Endometrium (tissue), 2 donors: ENCODE measurements at regions not wholly inside any gene's neighbourhood (a gene's known extent, or its start where the extent isn't known, plus 50 kb on each side); places are given as distances from the start of the nearest gene placed in this dataset.

Experiments
- FAIRE-seq: peaks from 2 replicates; lab custom pipeline; 2012; peaks lifted over from hg19 to GRCh38; lab: Jason Lieb, UNC
- donor health status: control.
- donor health status: control.

DNA sequence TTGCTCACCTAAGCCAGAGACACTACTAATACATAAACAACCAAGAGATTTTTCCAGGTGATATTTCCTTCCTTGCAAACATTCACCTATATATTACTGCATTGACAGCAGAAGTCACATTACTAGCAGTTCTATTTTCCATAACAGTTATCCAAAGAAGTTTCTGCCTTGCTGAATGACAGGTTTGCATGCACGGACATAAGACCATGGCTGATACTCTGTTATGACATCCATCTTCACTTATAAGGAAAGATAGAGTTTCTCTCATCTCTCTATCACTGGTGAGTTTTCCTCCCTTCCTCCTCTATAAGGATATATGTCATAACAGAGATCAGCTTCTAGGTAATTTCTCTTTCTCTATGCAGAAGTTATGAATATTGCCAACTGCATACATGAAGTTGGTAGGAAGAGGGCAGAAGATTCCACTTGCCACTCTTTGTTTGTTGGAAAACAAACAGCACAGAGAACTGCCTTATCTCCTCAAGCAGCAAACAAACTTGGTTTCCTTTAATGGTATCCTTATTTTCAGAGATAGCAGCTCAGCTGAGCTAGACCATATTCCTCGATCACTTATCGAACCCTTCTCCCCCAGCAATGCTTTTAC lies 557.0 kb downstream of the VRK1 start:
- FAIRE-seq = no peak

DNA sequence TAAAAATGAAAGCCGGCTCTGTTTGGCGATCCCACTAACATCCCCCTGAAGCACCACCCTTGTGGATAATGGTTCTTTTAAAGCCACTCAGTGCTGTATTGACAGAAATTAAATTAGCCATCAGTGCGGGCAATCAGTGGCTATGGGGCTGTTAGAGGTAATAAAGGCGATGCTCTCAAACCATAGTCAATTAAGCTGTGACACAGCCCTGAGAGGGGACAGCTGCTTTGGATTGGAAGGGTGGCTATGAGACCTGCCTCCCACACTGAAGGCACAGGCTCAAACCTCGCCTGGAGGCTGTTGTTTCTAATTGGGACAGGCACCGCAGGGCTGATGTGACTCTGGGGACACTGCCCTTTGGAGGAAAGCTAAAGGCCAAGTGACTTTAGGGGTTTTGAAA lies 562.2 kb downstream of the VRK1 start:
- FAIRE-seq = no peak

DNA sequence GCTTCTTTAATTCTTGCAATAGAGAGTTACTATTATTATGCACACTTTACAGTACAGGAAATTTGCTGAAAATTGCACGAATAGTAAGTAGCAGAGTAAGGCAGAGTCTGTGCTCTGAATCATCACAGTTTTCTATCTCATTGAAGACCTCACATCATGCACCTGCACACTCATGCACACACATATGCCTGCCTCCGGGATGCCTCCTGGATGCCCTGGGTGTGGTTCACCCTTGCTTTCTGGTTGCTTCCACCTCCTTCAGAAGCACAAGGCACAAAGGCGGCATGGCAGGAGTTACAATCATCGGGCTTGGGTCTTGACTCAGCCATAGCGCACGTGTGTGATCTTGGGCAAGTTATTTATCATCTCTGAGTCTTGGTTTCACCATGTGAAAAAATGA lies 564.0 kb downstream of the VRK1 start:
- FAIRE-seq = no peak

DNA sequence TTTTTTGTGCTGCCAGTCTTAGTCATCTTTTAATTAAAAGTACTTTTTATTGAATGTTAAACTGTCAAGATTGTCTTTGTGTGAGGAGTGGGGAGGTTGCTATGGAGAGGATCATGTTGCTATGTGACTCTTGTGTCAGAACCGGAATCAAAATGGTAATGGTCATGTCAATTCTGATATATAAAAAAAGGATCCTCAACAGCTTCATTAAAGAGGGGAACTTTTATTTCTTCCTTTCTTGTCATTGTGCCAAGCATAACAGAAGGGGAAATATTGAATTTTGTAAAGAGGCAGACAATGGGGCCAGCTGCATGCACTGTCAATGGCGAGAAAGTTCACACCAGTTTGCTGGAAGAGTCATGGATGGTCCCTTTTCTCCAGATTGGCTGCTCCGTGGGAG lies 564.8 kb downstream of the VRK1 start:
- FAIRE-seq = no peak

DNA sequence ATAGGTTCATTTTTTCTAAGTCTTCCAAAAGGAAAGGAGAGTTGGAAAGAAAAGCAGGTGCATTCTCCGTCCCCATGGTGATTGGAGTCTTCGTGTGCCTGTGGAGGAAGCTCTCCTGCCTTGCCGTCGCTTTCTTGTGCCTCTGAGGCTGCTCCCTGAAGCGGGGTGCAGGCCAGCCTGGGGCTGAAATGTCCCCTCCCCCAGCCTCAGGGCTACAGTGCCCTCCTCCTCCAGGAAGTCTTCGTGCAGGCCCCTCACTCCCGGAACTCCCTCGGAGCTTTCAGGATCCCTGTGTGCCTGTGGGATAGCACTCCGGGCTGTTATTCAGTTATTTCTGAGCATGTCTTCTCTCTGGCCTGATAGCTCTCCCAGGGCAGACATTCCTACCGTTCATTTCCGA lies 569.2 kb downstream of the VRK1 start:
- no peak for FAIRE-seq

DNA sequence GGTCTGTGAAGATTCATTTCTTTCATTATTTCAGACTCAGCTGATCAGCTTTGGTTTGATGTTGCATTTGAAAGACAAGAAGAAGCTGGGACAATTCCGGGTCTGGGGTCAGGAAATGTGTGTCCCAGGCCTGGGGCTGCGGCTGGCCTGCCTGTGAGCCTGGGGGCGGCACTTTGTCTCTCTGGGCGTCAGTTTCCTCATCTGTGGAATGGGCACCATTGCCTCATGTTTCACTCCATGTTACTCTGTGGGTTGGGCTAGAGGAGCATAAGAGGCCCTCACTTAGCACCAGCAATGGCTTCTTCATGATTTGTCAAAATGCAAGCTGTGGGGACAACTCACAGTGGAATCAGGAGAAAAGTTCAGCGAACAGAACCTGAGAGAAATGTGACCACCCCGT lies 570.1 kb downstream of the VRK1 start:
- FAIRE-seq = no peak

DNA sequence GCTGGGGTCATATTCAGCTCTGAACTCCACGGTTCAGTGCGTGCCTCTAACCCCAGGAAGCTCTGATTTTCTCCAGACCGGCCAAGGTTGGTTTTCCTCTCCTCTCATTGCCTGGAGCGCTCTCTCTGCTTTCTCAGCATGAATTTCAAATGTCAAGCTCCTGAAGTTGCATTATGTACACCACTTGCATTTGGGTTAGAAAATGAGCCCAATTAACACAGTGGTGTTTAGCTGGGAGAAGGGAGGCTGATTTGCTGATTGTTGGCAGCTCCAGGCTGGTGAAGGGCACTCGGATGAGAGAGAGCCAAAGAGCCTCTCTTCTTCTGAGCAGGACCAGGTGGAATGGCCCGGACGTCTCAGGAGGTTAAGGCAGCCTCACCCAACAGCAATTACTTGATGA lies 570.9 kb downstream of the VRK1 start:
- FAIRE-seq = no peak

DNA sequence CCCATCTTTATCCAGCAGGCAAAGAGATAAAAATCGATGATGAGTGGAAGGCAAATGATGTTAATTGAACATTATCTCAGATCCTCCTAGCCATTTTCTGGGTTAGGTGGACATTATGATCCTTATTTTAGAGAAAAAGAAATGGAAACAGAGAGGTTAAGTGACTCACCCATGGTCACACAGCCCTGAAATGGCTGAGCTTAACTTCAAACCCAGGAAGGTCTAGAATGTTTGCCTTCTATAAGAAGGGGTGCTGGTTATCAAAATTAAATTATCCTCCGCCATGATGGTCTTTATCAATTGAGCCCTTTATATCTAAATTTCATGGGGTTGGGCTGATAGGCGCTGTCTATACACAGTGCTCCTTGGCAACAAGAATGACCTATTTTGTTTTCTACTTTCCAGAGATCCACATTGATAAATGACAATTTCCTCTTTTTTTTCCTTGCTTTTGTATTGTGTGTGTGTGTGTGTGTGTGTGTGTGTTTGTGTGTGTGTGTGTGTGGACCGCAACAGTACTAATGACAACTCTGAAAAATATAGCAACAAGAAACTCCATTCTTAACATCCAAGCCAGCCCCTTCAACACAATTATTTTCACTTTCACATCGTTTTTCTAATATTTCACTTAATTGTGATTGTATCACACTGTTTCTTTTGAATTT lies 571.9 kb downstream of the VRK1 start:
- no peak for FAIRE-seq

DNA sequence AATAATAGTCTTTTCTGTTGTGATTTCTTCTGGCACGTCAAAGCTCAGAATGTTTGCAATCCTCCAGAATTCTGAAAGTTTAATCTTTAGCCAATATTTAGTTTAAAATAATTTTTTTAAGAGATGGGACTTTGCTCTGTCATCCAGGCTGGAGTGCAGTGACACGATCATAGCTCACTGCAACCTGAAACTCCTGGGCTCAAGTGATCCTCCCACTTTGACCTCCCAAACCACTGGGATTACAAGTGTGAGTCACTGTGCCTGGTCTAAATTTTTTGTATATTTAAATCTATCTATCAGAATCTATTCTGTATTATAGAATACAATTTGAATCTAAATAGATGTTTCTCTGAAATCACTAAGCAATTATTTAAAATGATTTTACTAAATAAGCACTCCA lies 572.7 kb downstream of the VRK1 start:
- FAIRE-seq = no peak

DNA sequence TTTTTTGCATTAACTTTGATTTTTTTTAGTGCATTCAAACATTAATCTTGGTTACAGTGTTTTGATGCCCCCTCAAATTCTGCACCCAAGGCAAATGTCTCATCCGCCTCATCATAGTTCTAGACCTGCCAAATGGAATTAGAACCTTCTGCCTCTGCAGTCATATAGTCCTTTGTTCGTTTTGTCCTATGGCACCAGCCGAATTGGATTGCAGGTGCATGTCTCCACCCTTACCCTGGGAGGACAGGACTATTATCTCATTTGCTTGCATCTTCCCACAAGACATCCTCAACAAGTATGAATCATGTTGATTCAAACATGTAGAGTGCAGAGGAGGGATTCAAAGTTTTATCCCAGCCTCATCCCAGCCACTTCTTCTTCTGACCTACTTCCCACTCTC lies 579.1 kb downstream of the VRK1 start:
- no peak for FAIRE-seq

DNA sequence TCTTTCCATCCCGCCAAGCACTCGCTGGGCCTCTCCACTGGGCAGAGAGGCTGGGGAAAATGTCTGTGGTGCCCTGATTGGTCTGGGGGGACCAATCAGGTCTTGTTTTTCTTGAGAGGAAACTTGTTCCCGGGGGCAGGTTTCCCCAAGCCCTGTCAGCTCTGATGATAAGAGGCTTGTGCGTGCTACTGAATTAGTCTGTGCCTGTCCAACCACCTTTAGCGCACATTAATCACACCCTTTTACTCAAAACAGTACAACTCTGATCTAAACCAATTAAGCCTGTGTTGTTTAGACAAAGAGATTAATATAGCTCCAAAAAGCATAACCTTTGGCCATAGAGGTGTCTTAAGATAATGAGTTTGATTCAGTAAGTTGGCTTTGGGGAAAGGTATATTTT lies 580.4 kb downstream of the VRK1 start:
- no peak for FAIRE-seq

DNA sequence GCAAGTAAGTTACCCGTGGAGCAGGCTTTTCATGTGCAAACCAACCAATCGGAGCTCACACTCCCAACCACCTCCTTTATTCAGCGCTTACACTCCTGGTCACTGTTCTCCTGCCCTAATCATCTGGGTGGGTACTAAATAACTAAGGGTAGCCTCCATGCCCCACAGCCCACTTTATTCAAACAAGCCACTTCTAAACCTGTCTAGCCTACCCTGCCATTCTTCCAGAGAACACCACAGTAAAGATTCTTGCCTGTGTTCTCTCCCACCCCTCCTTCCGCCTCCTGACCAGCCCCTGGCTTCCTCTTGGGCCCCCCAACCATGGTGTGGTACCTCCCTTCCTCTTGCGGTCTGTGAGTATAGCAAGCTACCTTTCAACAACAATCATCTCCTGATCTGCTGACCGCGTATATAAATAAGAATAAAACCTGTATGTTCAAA lies 581.9 kb downstream of the VRK1 start:
- FAIRE-seq = no peak

DNA sequence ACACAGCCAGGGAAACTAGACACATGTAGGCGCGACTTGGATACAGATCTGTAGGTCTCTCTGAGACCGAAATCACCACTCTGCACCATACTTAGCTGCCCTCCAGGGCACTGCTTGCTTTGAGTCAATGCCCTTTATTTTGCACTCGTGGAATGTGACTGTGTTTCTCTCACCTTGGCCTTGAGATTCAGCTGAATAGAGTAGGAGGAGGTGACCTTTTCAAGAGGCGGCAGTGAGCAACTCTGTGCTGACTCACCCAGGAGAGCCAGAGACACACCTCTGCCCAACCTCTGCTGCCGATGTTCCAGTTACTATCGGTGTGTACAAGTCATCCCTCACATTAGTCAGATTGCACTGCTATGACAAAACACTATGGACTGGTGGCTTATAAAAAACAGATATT lies 583.4 kb downstream of the VRK1 start:
- no peak for FAIRE-seq

DNA sequence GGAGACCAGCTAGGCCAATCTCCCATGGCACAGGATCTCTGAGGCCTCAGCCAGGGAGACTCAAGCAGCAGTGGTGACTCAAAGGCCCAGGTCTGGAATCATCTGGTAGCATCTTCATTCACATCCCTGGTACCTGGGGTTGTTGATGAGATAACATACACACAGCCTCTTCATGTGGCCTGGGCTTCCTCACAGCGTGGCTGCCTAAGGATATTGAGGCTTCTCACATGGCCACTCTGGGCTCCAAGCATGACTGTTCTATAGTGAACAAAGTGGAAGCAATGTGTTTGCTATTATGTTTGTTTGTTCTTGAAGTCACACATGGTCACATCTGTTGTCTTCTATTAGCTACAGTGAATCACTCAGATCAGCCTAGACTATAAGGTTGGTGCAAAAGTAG lies 584.1 kb downstream of the VRK1 start:
- no peak for FAIRE-seq

DNA sequence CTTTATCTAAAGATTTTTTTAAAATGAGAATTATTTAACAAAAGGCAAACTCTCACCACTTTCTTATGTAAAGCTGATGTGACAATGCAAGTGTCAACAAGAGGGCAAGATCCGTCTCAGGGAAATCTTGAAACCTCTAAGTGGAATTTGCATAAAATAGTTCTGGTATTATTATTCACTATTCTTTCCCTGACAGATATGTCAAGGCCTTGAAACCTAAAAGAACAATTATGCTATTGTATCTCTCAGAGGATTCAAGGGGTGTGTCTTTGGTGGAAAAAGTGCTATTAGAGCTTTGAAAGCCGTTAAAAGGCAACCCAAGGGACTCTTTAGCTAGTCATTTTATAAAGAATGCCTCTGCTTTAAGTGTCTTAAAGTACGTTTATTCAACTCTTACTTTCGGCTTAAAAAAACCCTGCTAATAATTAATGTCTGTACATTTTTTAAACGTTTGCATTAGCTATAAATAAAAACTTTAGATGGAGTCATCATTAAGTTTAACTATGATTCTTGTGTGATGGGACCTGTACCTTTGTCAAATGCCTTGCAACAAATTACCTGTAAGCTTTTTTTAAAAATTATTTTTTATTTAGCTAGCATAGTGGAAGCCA lies 585.5 kb downstream of the VRK1 start:
- no peak for FAIRE-seq

DNA sequence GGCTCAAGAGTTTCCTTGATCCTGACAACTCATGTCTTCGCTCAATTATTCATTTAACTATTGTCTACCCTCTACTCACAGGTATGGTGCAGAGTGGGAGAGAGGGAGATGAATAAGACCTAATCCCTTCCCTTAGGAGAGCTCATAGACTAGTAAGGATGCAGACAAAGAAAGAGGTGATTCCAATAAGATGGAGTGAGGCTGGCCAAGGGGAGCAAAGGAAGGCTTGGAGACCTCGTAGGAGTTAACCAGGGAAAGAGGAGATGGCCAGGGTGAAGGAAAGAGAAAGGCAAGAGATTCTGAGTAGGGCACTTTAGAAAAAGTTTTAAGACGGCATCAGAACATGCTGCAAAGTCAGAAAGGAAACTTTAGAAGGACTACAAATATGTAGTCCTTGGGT lies 588.5 kb downstream of the VRK1 start:
- FAIRE-seq = no peak

DNA sequence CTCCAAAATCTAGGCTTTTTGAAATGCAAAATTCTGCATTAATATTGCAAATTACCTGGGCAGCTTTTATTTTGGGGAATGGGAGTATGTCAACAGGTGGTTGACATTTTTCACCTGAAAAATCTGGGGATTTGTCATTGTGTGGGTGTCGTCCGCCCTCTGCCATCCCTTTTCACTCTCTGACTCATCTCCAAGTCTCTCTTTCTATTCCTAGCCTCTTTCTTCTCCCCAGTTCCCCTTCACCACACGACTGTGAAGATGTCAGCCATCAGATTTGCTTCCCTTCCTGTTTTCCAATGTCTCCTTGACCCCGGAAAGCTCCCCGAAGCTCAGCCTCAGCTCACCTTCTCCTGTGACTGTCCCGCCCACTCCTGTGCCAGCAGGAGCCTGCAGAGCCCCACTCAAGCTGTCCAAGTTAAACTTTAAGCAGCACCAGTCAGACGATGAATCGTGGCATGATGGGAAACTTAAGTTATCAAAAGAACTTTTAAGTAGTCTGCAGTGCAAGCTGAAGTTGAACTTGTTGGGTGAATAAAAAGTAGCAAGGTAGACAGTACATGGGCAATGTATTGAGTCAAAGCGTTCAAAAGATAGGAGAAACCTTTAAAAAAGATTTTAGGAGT lies 590.2 kb downstream of the VRK1 start:
- FAIRE-seq = no peak

DNA sequence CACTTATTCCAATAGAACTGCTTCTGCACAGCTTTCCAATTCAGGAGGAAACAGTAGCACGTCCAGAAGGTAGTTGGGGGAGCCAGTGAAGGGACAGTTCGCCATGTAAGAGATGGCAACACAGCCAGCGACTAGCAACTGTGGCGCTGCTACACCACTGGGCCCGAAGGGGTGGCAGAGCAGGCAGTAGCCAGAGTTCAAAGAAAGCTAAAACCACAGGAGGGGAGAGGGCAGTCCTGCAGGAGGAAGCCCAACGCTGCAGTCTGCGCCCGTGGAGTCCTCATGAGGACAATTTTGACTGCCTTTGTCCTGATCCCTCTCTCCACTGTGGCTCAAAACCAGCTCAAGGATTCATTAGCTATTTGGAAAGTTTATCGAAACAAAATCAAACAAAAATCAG lies 591.2 kb downstream of the VRK1 start:
- FAIRE-seq = no peak

DNA sequence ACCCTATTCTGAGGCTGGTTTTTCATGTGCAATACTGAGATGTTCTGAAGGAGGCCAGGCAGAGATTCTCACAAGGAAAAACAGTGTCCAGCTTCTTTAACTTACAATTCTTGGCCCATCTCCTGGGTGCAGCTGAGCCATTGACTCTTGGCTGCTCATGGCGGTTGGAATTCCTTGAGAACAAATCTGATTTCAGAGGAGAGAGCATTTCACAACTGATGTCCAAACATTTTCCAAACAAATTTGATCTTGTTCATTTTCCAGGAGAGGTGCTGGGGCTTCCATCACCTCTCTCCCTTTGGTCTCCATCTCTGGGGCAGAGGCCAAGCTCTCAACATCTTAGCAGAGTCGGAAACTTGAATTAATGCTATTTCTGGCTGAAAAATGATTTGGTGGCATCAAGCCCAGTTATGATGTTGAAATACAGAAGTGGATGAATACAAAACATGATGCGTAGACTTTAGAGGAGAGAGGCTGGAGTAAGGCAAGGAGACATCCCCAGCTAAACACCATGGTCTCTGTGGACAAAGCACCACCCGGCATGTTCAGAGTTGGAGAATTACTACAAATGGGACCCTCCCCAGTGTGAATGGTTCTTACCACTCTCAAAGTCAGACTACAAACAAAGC lies 593.0 kb downstream of the VRK1 start:
- no peak for FAIRE-seq

DNA sequence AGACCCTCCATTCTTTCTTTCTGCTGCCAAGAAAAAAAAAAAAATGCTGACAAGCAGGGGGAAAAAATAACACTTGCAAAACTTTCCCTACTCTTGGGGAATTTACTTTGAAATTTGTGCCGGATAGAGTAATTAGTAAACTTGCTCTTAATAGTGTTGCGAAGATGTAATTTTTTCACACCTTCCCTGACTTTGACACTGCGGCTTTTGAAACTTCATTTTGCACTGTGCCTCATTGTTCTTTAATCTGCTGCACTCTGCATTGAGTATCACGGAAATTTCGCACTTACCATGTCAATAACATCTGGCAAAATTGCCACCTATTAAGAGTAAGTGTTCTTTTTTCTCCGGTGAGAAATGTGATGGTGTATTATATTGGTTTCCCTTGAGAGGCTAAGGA lies 596.1 kb downstream of the VRK1 start:
- FAIRE-seq = no peak

DNA sequence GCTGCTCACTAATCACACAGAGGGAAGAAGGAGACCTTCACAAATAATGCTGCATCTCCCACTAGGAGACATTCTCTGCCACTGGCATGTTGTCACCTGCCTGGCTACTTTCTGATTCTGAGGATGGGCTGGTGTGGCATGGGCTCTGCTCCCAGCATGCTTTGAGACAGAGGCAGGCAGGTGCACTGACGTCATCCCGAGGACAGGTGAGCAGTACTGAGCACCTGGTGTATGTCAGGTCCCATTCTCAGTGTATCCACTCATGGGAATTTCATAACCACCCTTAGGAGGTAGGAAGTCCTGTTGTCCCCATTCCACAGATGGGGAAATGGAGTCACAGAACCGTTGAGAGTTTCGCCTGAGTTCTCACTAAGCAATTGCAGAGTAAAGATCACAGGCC lies 597.9 kb downstream of the VRK1 start:
- FAIRE-seq = no peak

DNA sequence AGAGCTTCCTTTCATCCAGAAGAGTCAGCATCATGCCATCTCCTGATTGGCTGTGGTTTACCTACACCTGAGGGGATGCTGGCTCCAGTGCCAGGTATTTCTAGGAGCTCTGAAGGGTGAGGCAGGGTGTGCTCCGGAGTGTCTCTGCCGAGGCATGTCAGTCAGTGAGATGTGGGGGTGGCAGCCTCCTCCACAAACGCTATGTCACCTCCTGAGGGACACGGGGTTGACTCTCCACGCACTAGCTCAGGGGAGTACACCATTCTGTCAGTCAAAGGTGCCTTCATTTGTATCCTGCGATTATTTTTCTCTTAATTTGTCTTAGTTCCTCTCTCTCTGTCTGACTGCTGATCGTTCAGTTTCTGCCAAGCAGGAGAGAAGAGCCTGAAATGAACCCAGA lies 604.5 kb downstream of the VRK1 start:
- FAIRE-seq = no peak

DNA sequence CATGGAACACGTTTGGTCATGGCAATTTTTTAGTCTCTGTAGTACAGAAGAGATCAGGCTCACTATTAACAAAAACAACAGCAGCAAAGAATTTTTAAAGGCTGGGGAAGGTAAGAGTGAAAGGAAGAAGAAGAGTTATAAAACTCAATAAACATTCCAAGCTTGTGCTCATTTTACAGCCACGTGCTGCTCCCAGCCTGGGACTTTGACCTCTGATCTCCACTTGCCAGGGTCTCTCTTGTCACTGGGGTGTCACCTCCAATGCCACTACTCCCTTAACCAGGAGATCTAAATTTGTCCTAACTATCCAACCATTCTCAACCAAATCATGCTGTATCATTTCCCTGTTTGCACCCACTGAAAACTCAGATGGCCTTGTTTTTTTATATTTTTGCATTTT lies 605.1 kb downstream of the VRK1 start:
- FAIRE-seq = no peak
